ENCODE measurements at regions not wholly inside any gene's neighbourhood (a gene's known extent, or its start where the extent isn't known, plus 50 kb on each side); places are given as distances from the start of the nearest gene placed in this dataset.

DNA sequence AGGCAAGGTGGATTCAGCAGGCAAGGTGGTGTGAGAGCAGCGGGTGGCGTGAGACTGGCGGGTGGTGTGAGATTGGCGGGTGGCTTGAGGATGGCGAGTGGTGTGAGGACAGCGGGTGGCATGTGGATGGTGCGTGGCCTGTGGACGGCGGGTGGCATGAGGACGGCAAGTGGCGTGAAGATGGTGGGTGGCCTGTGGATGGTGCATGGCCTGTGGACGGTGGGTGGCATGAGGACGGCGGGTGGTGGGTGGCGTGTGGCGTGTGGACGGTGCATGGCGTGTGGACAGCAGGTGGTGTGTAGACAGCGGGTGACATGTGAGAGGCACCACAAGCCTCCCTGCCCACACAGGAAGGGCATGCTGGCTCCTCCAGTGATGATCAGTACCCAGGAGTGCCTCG, 186.9 kb upstream of the SALL3 start:
- H3K9me3 ChIP-seq: no peaks in the 10 kb centered on the region
- H3K27me3 ChIP-seq: peaks cover 0 to 33% of the 10 kb centered on the region in 2 donors
- H3K4me1 ChIP-seq: no peaks in the 10 kb centered on the region
- TF ChIP-seq CTCF (IDR thresholded peaks at IDR 0.05): no peak
- H3K4me3 ChIP-seq: no peak overlapping the region
- no peak overlapping the region for H3K27ac ChIP-seq
- intact Hi-C loops (cut with DNase I; ENCODE audit: low total_unique reads): no loop called here
- no peak for DNase-seq (ENCODE audit: low spot score in 2 of 2)
- H3K36me3 ChIP-seq: no peaks in the 10 kb centered on the region

DNA sequence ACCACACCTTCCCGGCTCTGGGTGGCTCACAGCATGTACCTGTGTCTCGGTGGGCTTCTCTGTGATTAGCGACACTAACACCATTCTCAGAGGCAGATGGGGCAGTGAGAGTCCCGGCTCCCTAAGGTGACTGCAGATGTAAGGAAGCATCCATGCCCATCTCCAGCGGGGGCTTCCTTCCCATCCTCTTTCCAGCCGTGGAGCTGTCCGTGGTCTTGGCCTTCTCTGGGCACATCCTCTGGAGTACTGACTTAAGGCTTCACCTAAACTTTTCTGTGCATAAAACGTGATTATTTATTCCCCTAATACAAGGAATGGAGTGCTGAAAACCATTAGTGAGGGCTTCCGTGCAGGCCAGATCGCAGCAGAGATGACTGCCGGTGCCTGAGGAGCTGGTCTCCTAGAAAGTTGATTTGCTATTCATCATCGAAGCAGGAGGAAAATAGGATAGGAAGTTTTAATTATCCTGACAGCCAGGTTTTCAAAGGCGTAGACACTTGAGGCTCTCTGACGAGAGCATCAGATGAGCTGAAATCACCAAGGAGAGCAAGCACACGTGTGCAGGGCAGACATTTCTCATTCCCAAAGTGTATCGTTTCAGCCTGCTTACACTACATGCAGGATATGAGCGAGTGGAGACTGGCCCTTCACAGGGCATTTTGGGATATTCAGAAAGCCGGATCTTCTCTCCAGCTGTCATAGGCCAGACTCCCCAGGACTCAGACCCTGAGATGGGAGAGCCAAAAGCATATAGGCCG, 186.1 kb upstream of the SALL3 start:
- no peak for DNase-seq (ENCODE audit: low spot score in 2 of 2)
- Histone ChIP-seq H3K36me3 (no peaks in the 10 kb centered on the region), H3K4me3 (no peak overlapping the region), H3K9me3 (no peaks in the 10 kb centered on the region), H3K27ac (no peak overlapping the region), H3K27me3 (peaks cover 0 to 26% of the 10 kb centered on the region in 2 donors), H3K4me1 (no peaks in the 10 kb centered on the region)
- TF ChIP-seq POLR2A (IDR thresholded peaks at IDR 0.05) (no peak), POLR2AphosphoS5 (IDR thresholded peaks at IDR 0.05) (no peak), CTCF (IDR thresholded peaks at IDR 0.05) (no peak)
- intact Hi-C loops (cut with DNase I; ENCODE audit: low total_unique reads): no loop called here

DNA sequence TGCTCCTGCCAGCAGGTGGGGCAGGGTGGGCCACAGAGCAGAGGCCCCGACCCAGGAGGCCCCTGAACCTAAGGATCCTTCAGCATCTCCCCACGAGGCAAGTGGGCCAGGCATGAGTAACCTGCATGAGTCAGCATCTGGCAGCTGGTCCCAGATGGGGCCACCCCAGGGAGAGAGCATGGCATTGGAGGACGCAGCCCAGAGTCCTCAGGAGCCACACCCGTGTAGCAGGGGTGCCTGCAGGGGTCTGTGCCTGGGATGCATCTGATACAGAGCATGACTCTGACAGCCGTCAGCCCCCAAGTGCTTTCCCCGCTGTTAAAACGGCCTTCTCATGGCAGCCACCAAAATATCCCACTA, 185.6 kb upstream of the SALL3 start:
- Histone ChIP-seq H3K36me3 (no peaks in the 10 kb centered on the region), H3K4me1 (no peaks in the 10 kb centered on the region), H3K9me3 (no peaks in the 10 kb centered on the region), H3K4me3 (no peak overlapping the region), H3K27ac (no peak overlapping the region), H3K27me3 (peaks cover 0 to 24% of the 10 kb centered on the region in 2 donors)
- intact Hi-C loops (cut with DNase I; ENCODE audit: low total_unique reads): no loop called here
- DNase-seq (ENCODE audit: low spot score in 2 of 2): no peak
- TF ChIP-seq POLR2A (IDR thresholded peaks at IDR 0.05) (no peak), CTCF (IDR thresholded peaks at IDR 0.05) (no peak), POLR2AphosphoS5 (IDR thresholded peaks at IDR 0.05) (no peak)

GRCh38 chr18:78796693-78797455, 182.7 kb upstream of the SALL3 start:
- H3K27me3 ChIP-seq: peaks cover 0 to 19% of the 10 kb centered on the region in 2 donors
- H3K36me3 ChIP-seq: no peaks in the 10 kb centered on the region
- no peak for DNase-seq (ENCODE audit: low spot score in 2 of 2)
- no peaks in the 10 kb centered on the region for H3K9me3 ChIP-seq
- no peak overlapping the region for H3K27ac ChIP-seq
- intact Hi-C loops (cut with DNase I; ENCODE audit: low total_unique reads): no loop called here
- TF ChIP-seq POLR2AphosphoS5 (IDR thresholded peaks at IDR 0.05) (no peak), CTCF (IDR thresholded peaks at IDR 0.05) (no peak), POLR2A (IDR thresholded peaks at IDR 0.05) (no peak)
- no peak overlapping the region for H3K4me3 ChIP-seq
- H3K4me1 ChIP-seq: no peaks in the 10 kb centered on the region

- intact Hi-C loops (cut with DNase I; ENCODE audit: low total_unique reads): no loop called here
Observed at GRCh38 chr18:78797499-78797898, 182.1 kb upstream of the SALL3 start.

More at GRCh38 chr18:78797499-78797898, 182.1 kb upstream of the SALL3 start:
- H3K4me1 ChIP-seq: no peaks in the 10 kb centered on the region
- no peak for DNase-seq (ENCODE audit: low spot score in 2 of 2)
- peaks cover 0 to 23% of the 10 kb centered on the region in 2 donors for H3K27me3 ChIP-seq
- no peak overlapping the region for H3K27ac ChIP-seq
- no peaks in the 10 kb centered on the region for H3K36me3 ChIP-seq
- TF ChIP-seq POLR2A (IDR thresholded peaks at IDR 0.05): no peak
- TF ChIP-seq POLR2AphosphoS5 (IDR thresholded peaks at IDR 0.05): no peak
- TF ChIP-seq CTCF (IDR thresholded peaks at IDR 0.05): no peak
- H3K9me3 ChIP-seq: no peaks in the 10 kb centered on the region
- H3K4me3 ChIP-seq: no peak overlapping the region
